GM12878 (cell line): ENCODE measurements at regions not wholly inside any gene's neighbourhood (a gene's known extent, or its start where the extent isn't known, plus 50 kb on each side); places are given as distances from the start of the nearest gene placed in this dataset.

Experiments used
- ATAC-seq: fragments of 200-7000 bp; cut with Tn5 transposase; 3 replicates; pipeline ENCODE4 v1.9.1; 2020; ENCODE audit warnings: mild to moderate bottlenecking, moderate library complexity
- BruUV-seq: library from RNA; stranded (reverse); fragments of 400-500 nt; replicated peaks from 2 replicates; lab custom pipeline; 2021; lab: Mats Ljungman, UMichigan
- CTCF ChIA-PET: fragments of 300-600 bp; sonication (Branson Sonifier 250); formaldehyde crosslinking; extraction: SDS; loops from one replicate; lab custom pipeline; 2021; ENCODE audit warnings: inconsistent platforms; lab: Yijun Ruan, JAX
- POLR2A ChIA-PET: fragments of 350-600 bp; formaldehyde crosslinking; extraction: SDS; loops from one replicate; lab custom pipeline; 2021; ENCODE audit warnings: inconsistent platforms; lab: Charles Lee
- RAD21 ChIA-PET: fragments of 300-600 bp; sonication (Branson Sonifier 250); formaldehyde crosslinking; loops from one replicate; lab custom pipeline; 2023; ENCODE audit warnings: antibody characterized with exemption; ENCODE audit not compliant: unreplicated experiment; lab: Charles Lee
- SMC1A ChIA-PET: fragments of 300-600 bp; sonication (Branson Sonifier 250); formaldehyde crosslinking; loops from one replicate; lab custom pipeline; 2023; ENCODE audit not compliant: unreplicated experiment, uncharacterized antibody; lab: Charles Lee
- DNase-seq: peaks from one replicate; pipeline ENCODE4 v3.0.0-alpha.2; 2011; ENCODE audit warnings: low read depth, low spot score
- FAIRE-seq: peaks from 3 replicates; lab custom pipeline; 2011; peaks lifted over from hg19 to GRCh38; lab: Jason Lieb, UNC
- H2AFZ ChIP-seq: 2 replicates; pipeline ENCODE4 v1.6.0; 2011; ENCODE audit warnings: low read depth, low read length, control low read depth; ENCODE audit not compliant: control insufficient read depth
- H3K27ac ChIP-seq: 2 replicates; pipeline ENCODE4 v1.5.1; 2011; ENCODE audit warnings: control low read depth; ENCODE audit not compliant: control insufficient read depth, insufficient read depth
- H3K27me3 ChIP-seq, 2 experiments: replicated peaks in 1 of 2; 2 replicates each; pipeline versions ENCODE4 v1.6.0 to v1.6.1; 2011; ENCODE audit warnings: low read length in 1 of 2; ENCODE audit not compliant: control insufficient read depth in 2 of 2, insufficient read depth in 2 of 2
- H3K36me3 ChIP-seq, 2 experiments: 2 replicates each; pipeline ENCODE4 v1.5.1; 2011; ENCODE audit warnings: low read length in 1 of 2; ENCODE audit not compliant: control insufficient read depth in 2 of 2, insufficient read depth in 2 of 2
- H3K4me1 ChIP-seq: 2 replicates; pipeline ENCODE4 v1.6.1; 2011; ENCODE audit warnings: mild to moderate bottlenecking, low read length, moderate library complexity, mixed read lengths; ENCODE audit not compliant: control insufficient read depth, insufficient read depth
- H3K4me2 ChIP-seq: 2 replicates; pipeline ENCODE4 v1.6.0; 2011; ENCODE audit warnings: control low read depth; ENCODE audit not compliant: control insufficient read depth, insufficient read depth
- H3K4me3 ChIP-seq: fragments of 200-600 bp; sonication (generic); 2 replicates; pipeline ENCODE4 v1.5.1; 2016
- H3K79me2 ChIP-seq: 2 replicates; pipeline ENCODE4 v1.6.0; 2011; ENCODE audit warnings: low read length; ENCODE audit not compliant: control insufficient read depth, insufficient read depth
- H3K9ac ChIP-seq: 2 replicates; pipeline ENCODE4 v1.8.0; 2011; ENCODE audit warnings: low read length, control low read depth, mixed read lengths; ENCODE audit not compliant: control insufficient read depth, insufficient read depth
- H3K9me3 ChIP-seq: replicated peaks from 3 replicates; pipeline ENCODE4 v1.5.1; 2011; ENCODE audit warnings: mild to moderate bottlenecking, low read length; ENCODE audit not compliant: control insufficient read depth, insufficient read depth
- H4K20me1 ChIP-seq: 2 replicates; pipeline ENCODE4 v1.6.0; 2011; ENCODE audit not compliant: control insufficient read depth, insufficient read depth
- CHD2 ChIP-seq: IDR thresholded peaks from 2 replicates; pipeline ENCODE4 v1.6.1; 2011; ENCODE audit warnings: low read depth, low read length, improper control_type of control experiment, borderline replicate concordance
- HDAC6 ChIP-seq: fragments of 200-600 bp; sonication (generic); IDR thresholded peaks from one replicate; pipeline ENCODE4 v1.8.0; 2017; ENCODE audit warnings: antibody characterized with exemption; ENCODE audit not compliant: unreplicated experiment
- MYB ChIP-seq: fragments of 150-350 bp; IDR thresholded peaks from 2 replicates; pipeline ENCODE4 v1.6.1; 2014; ENCODE audit warnings: mild to moderate bottlenecking, low read depth, low read length, borderline replicate concordance
- MYC ChIP-seq: IDR thresholded peaks from 2 replicates; pipeline ENCODE4 v1.6.1; 2011; ENCODE audit warnings: mild to moderate bottlenecking, low read length, moderate library complexity, inconsistent platforms; ENCODE audit not compliant: insufficient read depth, insufficient replicate concordance, insufficient read length, severe bottlenecking
- NRF1 ChIP-seq: conservative IDR thresholded peaks from 2 replicates; pipeline ENCODE4 v1.6.1; 2011; ENCODE audit warnings: mild to moderate bottlenecking, low read depth, low read length, improper control_type of control experiment
- PML ChIP-seq: IDR thresholded peaks from 2 replicates; pipeline ENCODE4 v1.6.1; 2012; ENCODE audit warnings: low read length, inconsistent platforms
- SMARCA5 ChIP-seq: fragments of 450-650 bp; IDR thresholded peaks from 2 replicates; pipeline ENCODE4 v1.6.1; 2017; ENCODE audit warnings: mild to moderate bottlenecking
- ZBTB11 ChIP-seq: fragments of 450-650 bp; formaldehyde crosslinking; IDR thresholded peaks from 2 replicates; pipeline ENCODE4 v1.5.0; 2022; ENCODE audit warnings: mild to moderate bottlenecking, missing genetic modification characterization
- WGBS: methylation state at CpG from one replicate; pipeline ENCODE4 v1.1.6; 2016; ENCODE audit warnings: low lambda C conversion rate; ENCODE audit not compliant: insufficient replicate concordance, insufficient coverage; ENCODE audit errors: missing lambda C conversion rate; 5-methylcytosine and 5-hydroxymethylcytosine counted together
- in situ Hi-C: fragments of 300-500 bp; cut with MboI; formaldehyde crosslinking; loops from 9 replicates; pipeline ENCODE4 v1.14.3; 2018; ENCODE audit warnings: mixed read lengths
- intact Hi-C: fragments of 100-400 bp; cut with micrococcal nuclease; formaldehyde crosslinking; loops from one replicate; pipeline ENCODE4 v1.14.2; 2022; ENCODE audit not compliant: unreplicated experiment
- TF ChIP-seq, protein P1 (sequence below): fragments of 450-650 bp; IDR thresholded peaks from 2 replicates; pipeline ENCODE4 v1.6.1; 2016; ENCODE audit warnings: mild to moderate bottlenecking

DNA sequence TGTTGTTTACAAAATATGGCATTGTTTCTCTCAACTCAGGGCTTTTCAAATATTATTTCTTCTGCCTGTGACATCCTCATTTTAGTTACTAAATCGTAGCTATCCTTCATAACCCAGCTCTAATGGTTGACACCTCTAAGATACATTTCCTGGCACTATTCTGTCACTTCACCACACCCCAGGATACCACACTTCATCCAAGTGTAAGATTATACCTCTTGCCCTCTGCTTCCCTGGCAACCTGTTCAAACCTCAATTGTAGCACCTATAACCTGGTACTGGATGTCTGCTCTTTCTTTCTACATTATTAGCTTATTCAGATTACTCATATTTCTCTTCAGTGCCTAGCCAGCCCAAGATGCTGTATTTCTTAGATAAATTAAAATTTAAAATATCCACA lies 175.7 kb upstream of the SPIN4 start:
- in situ Hi-C loops (no loop called here), intact Hi-C loops (no loop called here)
- H3K27me3 ChIP-seq, result no peaks in the 10 kb centered on the region
- 41% methylated on average over 1 of the region's 1 CpG for WGBS
- H2AFZ ChIP-seq, result no peak overlapping the region
- POLR2A ChIA-PET, result no interaction called here
- H3K4me3 ChIP-seq, result no peak overlapping the region
- no peaks in the 10 kb centered on the region for H4K20me1 ChIP-seq
- H3K9ac ChIP-seq, result no peak overlapping the region
- no TSS peak for BruUV-seq
- RAD21 ChIA-PET, result no interaction called here
- no peaks in the 10 kb centered on the region for H3K4me1 ChIP-seq
- no peak overlapping the region for H3K4me2 ChIP-seq
- DNase-seq, result no peak
- H3K79me2 ChIP-seq, result no peaks in the 10 kb centered on the region
- no peak for FAIRE-seq
- no peaks in the 10 kb centered on the region; the same call in 2 of the 3 replicates for H3K9me3 ChIP-seq
- ATAC-seq, result no peak
- CTCF ChIA-PET, result no interaction called here
- no peak overlapping the region for H3K27ac ChIP-seq
- TF ChIP-seq MYC (no peak), CHD2 (no peak), HDAC6 (no peak), ZBTB11 (no peak), PML (no peak), NRF1 (no peak), SMARCA5 (no peak), MYB (no peak)
- TF ChIP-seq, protein P1, sequence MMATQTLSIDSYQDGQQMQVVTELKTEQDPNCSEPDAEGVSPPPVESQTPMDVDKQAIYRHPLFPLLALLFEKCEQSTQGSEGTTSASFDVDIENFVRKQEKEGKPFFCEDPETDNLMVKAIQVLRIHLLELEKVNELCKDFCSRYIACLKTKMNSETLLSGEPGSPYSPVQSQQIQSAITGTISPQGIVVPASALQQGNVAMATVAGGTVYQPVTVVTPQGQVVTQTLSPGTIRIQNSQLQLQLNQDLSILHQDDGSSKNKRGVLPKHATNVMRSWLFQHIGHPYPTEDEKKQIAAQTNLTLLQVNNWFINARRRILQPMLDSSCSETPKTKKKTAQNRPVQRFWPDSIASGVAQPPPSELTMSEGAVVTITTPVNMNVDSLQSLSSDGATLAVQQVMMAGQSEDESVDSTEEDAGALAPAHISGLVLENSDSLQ, result no peak
- SMC1A ChIA-PET, result no interaction called here
- no peaks in the 10 kb centered on the region for H3K36me3 ChIP-seq
